GM19395 (cell line): ENCODE measurements at regions not wholly inside any gene's neighbourhood (a gene's known extent, or its start where the extent isn't known, plus 50 kb on each side); places are given as distances from the start of the nearest gene placed in this dataset.
"Not testable (repeated sequence)": the region's sequence is repeated elsewhere in the genome, so short reads cannot be mapped to it uniquely, and the experiment has no call there.

ENCODE experiments used
- ATAC-seq: cut with Tn5 transposase; IDR thresholded peaks from one replicate; pipeline ENCODE4 v1.9.1; 2021; ENCODE audit warnings: mild to moderate bottlenecking, moderate library complexity; ENCODE audit not compliant: unreplicated experiment

DNA sequence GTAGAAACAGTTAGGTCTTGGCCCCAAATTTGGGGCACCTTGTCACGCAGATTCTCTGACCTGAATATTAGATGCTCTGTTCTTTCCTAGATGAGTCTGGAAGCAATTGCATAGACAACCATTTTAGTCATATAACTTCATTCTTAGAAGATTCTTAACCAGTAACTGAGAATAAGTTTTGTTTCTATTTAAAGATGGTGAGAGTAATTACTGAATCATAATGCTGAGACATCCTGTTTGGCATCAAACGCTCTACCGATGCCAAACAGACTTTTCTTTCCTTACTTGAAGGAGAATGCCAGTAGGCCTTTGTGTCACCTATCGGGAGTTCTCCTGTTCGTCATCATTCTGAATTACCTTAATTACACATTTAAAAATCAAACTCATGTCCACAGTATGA, 131.6 kb upstream of the ID4 start:
- ATAC-seq, result no peak

DNA sequence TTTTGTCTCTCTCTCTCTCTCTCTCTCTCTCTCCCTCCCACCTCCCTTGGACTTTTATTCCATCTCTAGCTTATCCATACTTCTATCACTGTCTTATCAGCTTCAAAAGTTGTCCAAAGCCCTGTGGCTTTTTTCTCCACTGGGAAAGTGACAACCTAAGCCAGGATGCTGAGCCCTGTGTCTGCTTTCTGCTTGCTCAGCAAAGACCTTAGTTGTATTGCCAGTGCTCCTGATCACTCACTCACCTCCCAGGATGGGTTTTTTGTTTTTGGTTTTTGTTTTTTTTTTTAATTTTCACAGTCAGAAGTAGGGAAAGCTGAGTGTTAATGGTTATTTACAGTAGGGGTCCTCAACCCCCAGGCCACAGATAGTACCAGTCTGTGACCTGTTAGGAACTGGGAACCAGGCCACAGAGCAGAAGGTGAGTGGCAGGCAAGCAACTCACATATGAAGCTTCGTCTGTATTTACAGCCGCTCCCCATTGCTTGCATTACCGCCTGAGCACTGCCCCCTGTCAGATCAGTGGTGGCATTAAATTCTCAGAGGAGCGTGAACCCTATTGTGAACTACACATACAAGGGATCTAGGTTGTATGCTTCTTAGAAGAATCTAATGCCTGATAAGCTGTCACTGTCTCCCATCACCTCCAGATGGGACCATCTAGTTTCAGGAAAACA, 125.0 kb upstream of the ID4 start:
- no peak for ATAC-seq

DNA sequence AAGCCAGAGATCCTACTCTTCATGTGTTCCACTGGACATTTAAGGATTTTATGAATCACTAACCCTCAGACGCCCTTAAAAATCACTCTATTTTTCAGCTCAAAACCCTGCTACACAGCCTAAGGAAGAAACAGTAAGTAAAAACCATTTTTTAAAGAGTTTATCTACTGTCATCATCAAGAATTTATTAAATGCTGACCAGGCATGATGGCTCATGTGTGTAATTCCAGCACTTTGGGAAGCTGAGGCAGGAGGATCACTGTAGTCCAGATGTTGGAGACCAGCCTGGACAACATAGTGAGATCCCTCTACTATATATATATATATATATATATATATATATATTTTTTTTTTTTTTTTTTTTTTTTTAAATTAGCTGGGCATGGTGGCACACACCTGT, 124.2 kb upstream of the ID4 start:
- no peak for ATAC-seq

DNA sequence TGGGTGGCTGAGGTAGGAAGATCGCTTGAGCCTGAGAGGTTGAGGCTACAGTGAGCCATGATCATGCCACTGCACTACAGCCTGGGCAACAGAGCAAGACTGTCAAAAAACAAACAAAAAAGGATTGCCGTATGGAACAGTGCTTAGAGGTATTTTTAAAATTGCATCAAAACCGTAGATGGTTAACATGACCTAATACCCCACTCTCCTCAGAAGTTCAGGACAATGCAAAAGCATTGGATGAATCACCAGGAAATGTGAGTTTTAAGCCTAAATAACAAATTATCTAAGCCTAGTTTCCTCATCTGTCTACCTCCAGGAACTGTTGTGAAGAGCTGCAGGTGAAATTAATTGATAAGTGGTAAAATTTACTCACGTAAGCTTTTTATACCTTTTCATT, 123.8 kb upstream of the ID4 start:
- ATAC-seq, result no peak

DNA sequence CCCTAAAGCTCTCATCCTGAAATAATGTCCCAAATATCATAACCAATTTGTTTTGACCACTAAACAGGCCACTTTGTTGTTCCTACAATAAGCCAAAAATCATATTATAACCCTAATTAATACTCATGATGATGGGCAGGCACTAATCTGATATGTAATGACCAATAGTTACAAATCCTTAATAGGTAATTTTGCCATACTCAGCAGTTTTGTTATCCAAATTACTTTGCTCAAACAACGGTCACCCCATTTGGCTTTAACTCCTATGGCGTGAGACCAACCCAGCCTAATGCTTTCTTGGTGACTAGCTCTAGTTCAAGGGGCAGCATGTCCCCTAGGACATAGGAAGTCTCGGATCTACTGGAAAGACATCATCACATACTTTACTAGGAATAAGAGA, 123.2 kb upstream of the ID4 start:
- no peak for ATAC-seq

DNA sequence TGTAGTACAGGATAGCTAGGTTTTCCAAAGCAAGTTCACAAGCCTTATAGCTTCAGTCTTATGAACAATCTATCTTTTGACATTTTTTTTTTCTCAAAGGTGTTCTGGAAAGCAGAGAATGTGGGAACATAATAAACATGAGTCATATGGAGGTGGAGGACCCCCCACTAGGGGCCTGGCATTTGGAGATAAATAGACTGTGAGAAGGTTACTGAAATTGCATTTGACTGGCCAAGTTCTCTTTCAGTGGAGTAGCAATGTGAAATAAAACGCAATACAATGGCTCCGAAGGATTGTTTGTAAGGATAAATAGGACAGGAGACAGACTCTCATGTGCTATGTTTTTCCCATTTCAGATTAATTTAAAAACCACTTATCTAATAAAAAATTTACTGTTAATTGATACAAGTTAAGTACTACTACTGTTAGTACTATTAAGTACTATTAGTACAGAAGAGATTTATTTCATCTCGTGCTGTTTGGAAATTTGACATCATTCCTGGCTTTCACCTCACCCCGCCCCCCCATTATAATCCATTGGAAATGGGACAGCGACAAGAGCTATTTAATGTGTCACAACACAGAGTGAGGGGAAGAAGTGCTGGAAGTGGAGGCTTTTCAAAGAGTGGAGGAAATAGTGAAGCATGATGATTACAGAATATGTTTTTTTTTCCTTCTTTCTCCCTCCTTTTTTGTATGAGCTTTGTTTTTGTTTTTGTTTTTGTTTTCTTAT, 122.6 kb upstream of the ID4 start:
- ATAC-seq, result no peak

DNA sequence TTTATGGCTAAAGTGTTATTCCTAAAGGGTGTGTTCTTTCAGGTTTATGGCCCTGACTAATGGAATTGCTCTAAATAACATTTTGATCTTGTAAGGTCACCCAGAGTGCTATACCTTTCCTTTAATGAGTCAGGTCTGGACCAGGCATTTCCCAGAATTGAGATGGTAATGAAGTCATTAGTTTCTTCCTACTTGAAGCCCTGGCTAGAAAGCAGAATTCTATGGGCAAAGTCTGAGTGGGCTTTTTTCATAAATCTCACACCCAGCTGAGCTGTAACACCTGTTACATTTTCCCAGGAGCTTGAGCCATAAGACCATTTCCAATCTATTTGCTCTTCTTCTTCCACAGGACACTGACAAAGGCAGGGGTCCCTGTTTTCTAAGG, 122.0 kb upstream of the ID4 start:
- ATAC-seq, result no peak

DNA sequence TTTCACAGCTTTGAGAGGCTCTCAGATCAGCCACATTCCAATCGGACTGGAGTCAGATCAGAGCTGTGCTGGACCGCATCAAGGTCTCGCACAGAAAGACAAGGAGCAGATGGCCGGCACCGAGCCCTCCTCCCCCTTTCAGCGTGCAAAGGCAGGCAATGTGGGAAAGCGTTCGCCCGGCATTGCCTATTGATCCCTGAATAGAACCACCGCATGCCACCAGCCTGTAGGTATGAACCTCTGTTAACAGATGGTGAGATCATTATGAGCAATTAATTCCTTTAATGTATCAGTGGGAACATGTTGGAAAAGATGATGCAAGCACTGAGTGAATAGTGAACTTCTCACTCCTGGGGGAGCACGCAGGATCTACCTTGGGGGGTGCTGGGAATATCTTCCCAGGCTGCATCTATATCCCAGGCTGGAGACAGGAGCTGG, 117.5 kb upstream of the ID4 start:
- ATAC-seq, result no peak

DNA sequence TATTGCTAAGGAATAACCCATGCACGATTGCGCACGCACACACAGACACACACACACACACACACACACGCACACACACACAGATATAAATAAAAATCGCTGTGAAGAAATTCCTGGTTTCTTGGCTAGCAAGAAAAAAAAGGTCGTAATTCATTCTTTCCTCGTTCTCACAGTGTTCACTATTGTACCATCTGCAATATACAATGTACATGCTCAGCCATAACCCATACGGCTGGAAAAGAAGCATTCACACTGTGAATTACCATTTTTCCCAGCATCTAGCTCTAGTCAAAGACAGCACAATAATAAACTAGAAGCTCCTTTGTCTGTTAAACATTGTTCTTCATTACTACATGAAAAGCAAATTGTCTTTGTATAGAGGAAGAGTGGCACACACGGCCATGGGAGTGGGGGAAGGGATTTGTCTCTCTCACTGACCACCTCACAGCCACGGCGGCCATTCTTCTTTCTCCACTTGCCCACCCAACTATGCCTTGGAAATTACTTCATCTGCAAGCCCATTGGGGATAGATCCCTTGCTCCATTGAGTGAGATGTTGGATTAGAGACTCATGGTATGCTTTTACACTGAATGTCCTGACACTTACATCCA, 115.3 kb upstream of the ID4 start:
- no peak for ATAC-seq

DNA sequence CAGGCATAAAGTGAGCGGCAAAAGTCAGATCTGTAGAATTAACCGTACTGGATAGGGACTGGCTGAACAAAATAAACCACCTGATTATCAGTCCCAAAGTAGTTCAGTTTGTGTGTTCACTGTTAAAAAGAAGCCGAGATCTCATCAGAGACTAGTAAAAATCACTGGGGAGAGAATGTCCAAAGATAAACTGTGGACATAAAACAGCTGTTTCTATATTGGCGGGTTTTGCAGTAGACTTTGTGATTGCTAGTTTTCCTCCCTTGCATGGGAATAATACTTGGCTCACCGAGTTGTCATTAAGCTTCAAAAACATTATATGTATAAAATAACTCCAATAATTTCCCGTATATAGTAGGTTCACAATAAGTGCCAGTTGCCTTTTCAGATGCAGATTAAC, 114.2 kb upstream of the ID4 start:
- no peak for ATAC-seq

DNA sequence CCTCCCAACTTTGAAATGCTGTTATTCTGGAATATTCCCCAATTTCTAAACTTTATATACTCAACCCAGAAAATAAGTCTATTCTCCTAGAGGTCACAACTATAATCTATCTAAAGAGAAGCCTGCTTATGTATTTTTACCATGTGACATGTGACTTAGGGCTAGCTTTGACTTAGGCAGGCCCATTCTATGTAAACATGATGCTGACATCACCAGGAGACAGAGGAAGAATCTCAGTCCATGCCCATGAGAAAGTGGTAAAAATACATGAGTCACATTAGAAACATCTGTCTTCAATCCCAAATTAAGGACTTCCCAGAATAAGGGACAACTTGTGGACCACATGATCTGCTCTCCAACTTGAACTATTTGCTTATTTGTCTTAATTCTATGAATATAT, 113.6 kb upstream of the ID4 start:
- ATAC-seq, result no peak

DNA sequence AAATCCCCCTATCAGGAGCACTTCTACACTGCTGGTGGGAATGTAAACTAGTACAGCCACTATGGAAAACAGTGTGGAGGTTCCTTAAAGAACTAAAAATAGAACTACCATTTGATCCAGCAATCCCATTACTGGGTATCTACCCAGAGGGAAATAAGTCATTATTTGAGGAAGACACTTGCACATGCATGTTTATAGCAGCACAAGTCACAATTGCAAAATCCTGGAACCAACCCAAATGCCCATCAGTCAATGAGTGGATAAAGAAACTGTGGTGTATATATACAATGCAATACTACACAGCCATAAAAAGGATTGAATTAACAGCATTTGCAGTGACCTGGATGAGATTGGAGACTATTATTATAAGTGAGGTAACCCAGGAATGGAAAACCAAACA, 111.7 kb upstream of the ID4 start:
- ATAC-seq, result not testable (repeated sequence)

DNA sequence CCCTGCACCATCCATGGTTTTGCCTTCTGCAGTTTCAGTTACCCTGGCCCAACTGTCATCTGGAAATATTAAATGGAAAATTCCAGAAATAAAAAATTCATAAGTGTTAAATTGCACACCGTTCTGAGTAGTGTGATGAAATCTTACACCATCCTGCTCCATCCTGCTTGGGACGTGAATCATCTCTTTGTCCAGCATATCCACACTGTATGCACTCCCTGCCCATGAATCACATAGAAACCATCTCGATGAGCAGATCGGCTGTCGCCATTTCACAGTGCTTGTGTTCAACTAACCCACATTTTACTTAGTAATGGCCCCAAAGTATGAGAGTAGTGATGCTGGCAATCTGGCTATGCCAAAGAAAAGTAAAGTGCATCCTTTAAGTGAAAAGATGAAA, 105.9 kb upstream of the ID4 start:
- no peak for ATAC-seq

DNA sequence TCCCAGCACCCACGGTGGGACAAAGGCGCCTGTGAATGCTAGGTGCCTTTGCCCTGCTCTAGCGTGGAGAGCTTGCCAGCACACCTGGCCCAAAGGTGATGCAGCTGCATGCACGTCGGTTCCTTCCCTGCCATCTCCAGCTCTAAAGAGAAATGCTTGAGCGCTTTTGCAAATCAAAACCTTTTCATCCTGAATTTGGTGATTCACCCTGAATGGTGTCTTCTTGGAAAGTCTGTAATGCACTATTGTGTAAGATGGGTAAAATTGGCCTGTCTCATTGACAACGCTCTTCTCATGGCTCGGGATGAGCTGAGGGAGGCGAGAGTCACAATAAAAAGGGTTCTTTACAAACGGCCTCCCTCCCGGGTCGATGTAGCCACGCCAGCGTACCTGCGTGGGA, 103.1 kb upstream of the ID4 start:
- ATAC-seq, result no peak

DNA sequence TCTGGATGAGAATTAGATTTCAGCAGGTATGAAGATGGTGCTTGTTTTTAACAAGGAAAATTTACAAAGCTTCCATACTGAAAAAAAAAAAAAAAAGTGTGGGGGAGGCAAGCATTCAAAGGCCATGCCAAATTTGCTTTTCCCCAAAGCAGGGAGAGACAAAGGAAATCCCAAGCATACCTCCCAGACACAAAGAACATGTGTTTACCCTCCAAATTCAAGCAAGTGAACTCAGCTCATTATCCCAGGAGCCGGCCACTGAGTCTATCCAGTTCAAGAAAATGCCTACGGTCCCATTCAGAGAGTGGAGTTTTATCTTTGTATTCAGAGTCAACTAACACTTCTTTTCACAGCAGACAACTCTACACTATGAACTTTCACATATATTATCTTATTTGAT, 102.7 kb upstream of the ID4 start:
- ATAC-seq, result no peak

DNA sequence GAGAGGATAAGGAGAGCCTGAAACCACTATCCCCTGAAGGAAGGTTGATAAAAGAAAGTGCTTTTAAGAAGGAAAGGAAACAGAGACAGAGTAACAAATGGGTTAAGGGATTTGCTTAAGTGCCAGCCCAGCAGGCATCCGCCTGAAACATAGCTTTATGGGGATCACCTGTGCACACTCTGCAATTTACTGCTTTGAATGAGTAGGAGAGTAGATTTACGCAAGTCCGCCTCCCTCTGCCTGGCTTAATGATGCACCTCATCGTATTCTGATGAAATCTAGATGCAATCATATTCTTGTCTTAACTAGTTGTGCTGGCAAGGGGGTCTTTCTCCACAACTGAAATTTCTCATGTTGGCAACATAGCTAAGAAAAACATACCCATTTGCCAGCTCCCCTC, 101.1 kb upstream of the ID4 start:
- no peak for ATAC-seq

DNA sequence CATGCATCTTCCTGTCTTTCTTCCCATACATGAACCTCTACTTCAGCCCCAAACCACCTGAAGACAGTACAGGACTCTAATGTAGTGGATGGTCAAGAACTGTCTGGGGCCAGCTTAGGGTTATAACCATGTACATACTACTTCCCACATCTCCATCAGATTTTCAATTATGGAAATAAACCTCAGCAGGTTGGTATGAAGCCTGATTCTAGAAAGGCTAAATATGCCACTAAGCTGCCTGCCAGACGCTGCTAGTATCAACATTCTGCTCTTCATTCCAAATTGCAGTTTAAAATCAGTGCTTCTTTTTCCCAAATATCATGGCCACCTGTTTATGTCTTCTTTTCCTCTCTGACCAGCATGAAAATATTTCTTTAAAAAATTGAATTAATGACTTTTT, 99.2 kb upstream of the ID4 start:
- no peak for ATAC-seq

DNA sequence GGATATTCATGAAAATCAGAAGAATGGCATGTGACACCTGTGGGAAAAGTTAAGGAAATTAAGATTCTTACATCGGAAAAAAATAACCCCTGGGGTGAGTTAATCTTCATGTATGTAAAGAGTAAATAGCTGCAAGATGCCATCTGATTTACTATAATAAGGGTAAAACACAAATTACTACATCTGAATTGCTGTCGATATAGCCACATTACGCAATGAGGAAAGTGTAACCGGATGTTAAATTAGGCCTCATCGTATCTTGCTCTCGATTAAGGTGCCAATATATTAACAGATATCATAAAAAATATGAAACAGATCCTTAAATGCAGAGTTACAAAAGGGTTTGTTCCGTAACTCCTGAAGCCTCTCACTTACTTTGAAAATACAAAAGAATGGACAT, 87.4 kb upstream of the ID4 start:
- ATAC-seq, result no peak

DNA sequence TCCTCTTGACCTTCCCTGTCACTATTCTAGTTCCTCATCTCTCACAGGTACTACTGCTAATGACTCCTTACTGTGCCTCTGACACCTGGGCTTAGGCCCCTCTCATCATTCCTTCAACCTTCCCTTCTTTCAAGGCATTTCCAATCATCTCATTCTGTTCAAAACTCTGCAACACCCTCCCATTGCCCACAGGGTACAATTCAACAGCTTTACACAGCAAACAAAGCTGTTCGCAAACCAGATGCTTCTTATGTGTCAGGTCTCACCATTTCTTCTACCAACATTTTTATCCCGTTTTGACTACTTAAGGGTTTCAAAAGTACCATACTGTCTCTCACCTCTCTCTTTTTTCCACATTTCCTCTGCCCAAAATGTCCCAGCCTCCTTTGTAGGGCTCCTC, 84.4 kb upstream of the ID4 start:
- ATAC-seq, result no peak

DNA sequence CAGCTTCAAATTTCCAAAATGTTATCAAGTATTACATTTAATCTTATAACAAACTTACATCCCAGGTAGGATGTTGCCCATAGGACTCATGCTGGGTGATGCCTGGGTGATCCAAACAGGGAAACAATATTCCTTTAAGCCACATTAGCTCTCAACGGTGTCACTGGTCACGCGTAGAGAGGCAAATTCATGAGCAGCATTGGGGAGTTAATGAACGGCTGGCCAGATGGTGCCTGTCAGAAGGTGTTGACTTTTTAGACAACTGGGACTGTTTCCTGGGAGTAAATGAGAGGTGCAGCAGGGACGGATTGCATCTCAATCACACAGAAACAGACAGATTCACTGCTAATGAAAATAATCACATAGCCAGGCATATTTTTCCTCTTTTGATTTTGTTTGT, 83.3 kb upstream of the ID4 start:
- ATAC-seq, result no peak

DNA sequence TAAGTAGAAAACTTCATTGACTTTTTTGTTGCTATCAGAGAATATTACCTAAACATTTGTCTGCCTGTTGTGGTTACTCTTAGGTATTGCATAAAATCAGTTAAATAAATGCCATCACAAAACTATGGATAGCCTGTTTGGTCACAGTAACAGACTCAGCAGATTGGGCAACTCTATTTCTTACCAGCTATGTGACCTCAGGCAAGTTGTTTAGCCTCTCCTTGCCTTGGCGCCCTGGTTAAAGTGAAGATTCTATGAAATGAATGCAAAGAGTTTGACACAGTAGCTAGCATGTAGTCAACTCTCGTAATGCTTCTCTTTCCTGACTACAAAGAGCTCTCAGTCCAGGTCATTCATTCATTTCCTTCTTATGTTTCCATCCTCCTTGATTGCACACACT, 82.5 kb upstream of the ID4 start:
- ATAC-seq, result no peak

DNA sequence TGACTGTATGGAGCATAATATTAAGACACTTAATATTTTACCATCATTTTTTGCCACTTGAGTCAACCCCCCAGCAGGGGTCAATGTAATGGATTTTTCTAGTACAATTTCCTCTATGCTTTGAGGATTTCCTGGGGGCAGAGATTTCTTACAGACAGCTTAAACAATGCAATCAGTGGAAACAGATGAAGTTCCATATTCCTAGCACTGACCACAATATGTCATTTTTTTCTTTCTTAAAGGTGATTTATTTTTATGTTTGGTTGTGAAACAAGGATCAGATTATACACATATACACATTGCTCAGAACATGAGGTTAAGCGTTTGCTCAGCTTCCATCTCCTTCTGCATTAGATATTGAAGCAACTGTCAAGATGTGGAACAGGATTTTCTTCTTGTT, 82.0 kb upstream of the ID4 start:
- ATAC-seq, result no peak

DNA sequence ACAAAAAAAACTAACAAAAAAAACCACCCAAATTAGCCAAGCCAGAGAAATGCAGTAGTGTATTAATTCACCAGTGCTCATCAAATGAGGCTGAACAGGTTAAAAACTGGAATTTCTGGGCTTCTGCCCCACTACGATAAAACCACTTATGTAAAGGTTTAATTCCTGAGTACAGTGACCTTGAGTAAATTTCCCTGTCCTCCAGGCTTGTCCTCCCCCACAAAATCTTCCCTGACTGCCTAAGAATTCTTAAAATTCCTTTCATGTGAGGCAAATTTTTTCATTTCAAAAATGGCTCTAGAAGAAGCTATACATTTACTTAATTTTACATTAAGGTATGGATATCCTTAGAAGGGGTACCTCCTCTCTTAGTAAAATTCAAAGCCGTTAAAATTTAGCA, 80.1 kb upstream of the ID4 start:
- no peak for ATAC-seq
